Daoy (cell line): ENCODE measurements at regions not wholly inside any gene's neighbourhood (a gene's known extent, or its start where the extent isn't known, plus 50 kb on each side); places are given as distances from the start of the nearest gene placed in this dataset.
A peak's percentile ranks its signal among the peaks of the same experiment; 100 is the strongest.

Experiments used
- DNase-seq: peaks from one replicate; pipeline ENCODE4 v3.0.0-alpha.2; 2015; ENCODE audit warnings: low read depth

GRCh38 chr15:69576948-69577351 is 124.3 kb downstream of the RPLP1 start:
- DNase-seq, result no peak

GRCh38 chr15:69577397-69577796 is 124.8 kb downstream of the RPLP1 start:
- no peak for DNase-seq

GRCh38 chr15:69578252-69578651 is 125.6 kb downstream of the RPLP1 start:
- DNase-seq, result no peak

GRCh38 chr15:69578787-69579583 is 126.4 kb downstream of the RPLP1 start:
- DNase-seq, result peak; percentile 88

GRCh38 chr15:69579950-69580618 is 127.5 kb downstream of the RPLP1 start:
- no peak for DNase-seq

GRCh38 chr15:69583626-69584025 is 131.0 kb downstream of the RPLP1 start:
- DNase-seq, result no peak

- DNase-seq, result no peak
Measured at GRCh38 chr15:69585937-69586336, 133.3 kb downstream of the RPLP1 start.

- no peak for DNase-seq
Measured at GRCh38 chr15:69586721-69587120, 134.1 kb downstream of the RPLP1 start.

- no peak for DNase-seq
Measured at GRCh38 chr15:69587723-69588426, 135.3 kb downstream of the RPLP1 start.

GRCh38 chr15:69590201-69590710 is 137.6 kb downstream of the RPLP1 start:
- no peak for DNase-seq

GRCh38 chr15:69590932-69591524 is 138.4 kb downstream of the RPLP1 start:
- DNase-seq, result no peak

- DNase-seq, result peak; percentile 65
Measured at GRCh38 chr15:69591905-69592508, 139.4 kb downstream of the RPLP1 start.

- no peak for DNase-seq
Measured at GRCh38 chr15:69592954-69593353, 140.3 kb downstream of the RPLP1 start.

- no peak for DNase-seq
Measured at GRCh38 chr15:69593488-69593887, 140.9 kb downstream of the RPLP1 start.

GRCh38 chr15:69593981-69594966 is 141.7 kb downstream of the RPLP1 start:
- DNase-seq, result peak; percentile 80

- DNase-seq, result no peak
Measured at GRCh38 chr15:69595009-69595791, 142.6 kb downstream of the RPLP1 start.

- DNase-seq, result no peak
Measured at GRCh38 chr15:69597061-69597592, 144.5 kb downstream of the RPLP1 start.

- no peak for DNase-seq
Measured at GRCh38 chr15:69599271-69599670, 146.7 kb downstream of the RPLP1 start.

GRCh38 chr15:69600556-69601085 is 148.0 kb downstream of the RPLP1 start:
- DNase-seq, result no peak
